Tibial nerve (tissue), 4 donors: ENCODE measurements at regions not wholly inside any gene's neighbourhood (a gene's known extent, or its start where the extent isn't known, plus 50 kb on each side); places are given as distances from the start of the nearest gene placed in this dataset.

Experiments
- DNase-seq, 2 donors: peaks; one replicate each; pipeline ENCODE4 v3.0.0-alpha.2; 2019; ENCODE audit warnings: low spot score in 2 of 2
- H3K27ac ChIP-seq, 4 donors: fragments of 200-600 bp; sonication (generic) in 3 of 4; one replicate each; pipeline ENCODE4 v1.5.1; 2017 to 2019; ENCODE audit warnings: mild to moderate bottlenecking in 1 of 4
- H3K27me3 ChIP-seq, 2 donors: fragments of 200-600 bp; sonication (generic) in 1 of 2; one replicate each; pipeline versions ENCODE4 v1.5.1 to v1.6.0; 2017 to 2019
- H3K36me3 ChIP-seq, 3 donors: fragments of 200-600 bp; sonication (generic); one replicate each; pipeline ENCODE4 v1.5.1; 2018 to 2019
- H3K4me1 ChIP-seq, 4 donors: fragments of 200-600 bp; sonication (generic) in 3 of 4; one replicate each; pipeline ENCODE4 v1.5.1; 2017 to 2019
- H3K4me3 ChIP-seq, 4 donors: fragments of 200-600 bp; sonication (generic) in 3 of 4; one replicate each; pipeline ENCODE4 v1.5.1; 2017 to 2019; ENCODE audit warnings: mild to moderate bottlenecking in 1 of 4, moderate library complexity in 1 of 4
- H3K9me3 ChIP-seq, 4 donors: fragments of 200-600 bp; sonication (generic) in 3 of 4; one replicate each; pipeline ENCODE4 v1.5.1; 2017 to 2019
- CTCF ChIP-seq, 5 experiments: fragments of 200-600 bp in 3 of 5; fragments of 450-650 bp in 2 of 5; sonication (generic) in 3 of 5; IDR thresholded peaks; one replicate each; pipeline ENCODE4 v1.5.1; 2016 to 2019; ENCODE audit warnings: antibody characterized with exemption in 5 of 5, mild to moderate bottlenecking in 3 of 5, moderate library complexity in 2 of 5
- EP300 ChIP-seq, 2 donors: sonication (generic); formaldehyde crosslinking; IDR thresholded peaks; one replicate each; pipeline ENCODE4 v1.6.1; 2017; ENCODE audit warnings: antibody characterized with exemption in 2 of 2, mild to moderate bottlenecking in 1 of 2
- POLR2A ChIP-seq, 2 donors: fragments of 450-650 bp; IDR thresholded peaks; one replicate each; pipeline ENCODE4 v1.6.1; 2017; ENCODE audit warnings: antibody characterized with exemption in 2 of 2, mild to moderate bottlenecking in 2 of 2, moderate library complexity in 2 of 2
- WGBS, 2 donors: methylation state at CpG; one replicate each; pipeline ENCODE4 v1.1.5; 2018; 5-methylcytosine and 5-hydroxymethylcytosine counted together

- WGBS, 2 donors = 60 to 81% methylated on average over 2 of the region's 2 CpGs
- H3K4me3 ChIP-seq = no peak overlapping the region
- DNase-seq = no peak
Measured at GRCh38 chr5:21219966-21220365, 1232.0 kb upstream of the CDH18 start.

GRCh38 chr5:21219251-21219650, 1231.3 kb upstream of the CDH18 start:
- 86 to 91% methylated on average over 1 of the region's 1 CpG for WGBS, 2 donors
- no peak overlapping the region for H3K27ac ChIP-seq
- TF ChIP-seq EP300 (IDR thresholded peaks at IDR 0.05) (no peak), POLR2A (IDR thresholded peaks at IDR 0.05) (no peak), CTCF (IDR thresholded peaks at IDR 0.05) (no peak)
- no peaks in the 10 kb centered on the region for H3K9me3 ChIP-seq
- no peak for DNase-seq
- H3K36me3 ChIP-seq = no peaks in the 10 kb centered on the region
- H3K27me3 ChIP-seq = no peaks in the 10 kb centered on the region
- no peaks in the 10 kb centered on the region for H3K4me1 ChIP-seq
- no peak overlapping the region for H3K4me3 ChIP-seq

More at GRCh38 chr5:21219966-21220365, 1232.0 kb upstream of the CDH18 start:
- Histone ChIP-seq H3K27ac (no peak overlapping the region), H3K9me3 (no peaks in the 10 kb centered on the region), H3K27me3 (no peaks in the 10 kb centered on the region), H3K4me1 (no peaks in the 10 kb centered on the region), H3K36me3 (no peaks in the 10 kb centered on the region)
- TF ChIP-seq EP300 (IDR thresholded peaks at IDR 0.05) = no peak

- Histone ChIP-seq H3K9me3 (no peaks in the 10 kb centered on the region), H3K27me3 (no peaks in the 10 kb centered on the region), H3K4me3 (no peak overlapping the region), H3K4me1 (no peaks in the 10 kb centered on the region), H3K27ac (no peak overlapping the region), H3K36me3 (no peaks in the 10 kb centered on the region)
- 37 to 48% methylated on average over 1 of the region's 1 CpG for WGBS, 2 donors
- no peak for DNase-seq
- no peak for TF ChIP-seq CTCF (IDR thresholded peaks at IDR 0.05)
Measured at GRCh38 chr5:21212026-21212425, 1224.0 kb upstream of the CDH18 start.

GRCh38 chr5:21209409-21209808, 1221.4 kb upstream of the CDH18 start:
- no peak for TF ChIP-seq EP300 (IDR thresholded peaks at IDR 0.05)
- TF ChIP-seq POLR2A (IDR thresholded peaks at IDR 0.05) = no peak
- TF ChIP-seq CTCF (IDR thresholded peaks at IDR 0.05) = no peak
- no peaks in the 10 kb centered on the region for H3K27me3 ChIP-seq
- no peak for DNase-seq
- H3K9me3 ChIP-seq = no peaks in the 10 kb centered on the region
- H3K27ac ChIP-seq = no peak overlapping the region
- 93 to 94% methylated on average over 2 of the region's 2 CpGs for WGBS, 2 donors
- H3K36me3 ChIP-seq = no peaks in the 10 kb centered on the region
- no peak overlapping the region for H3K4me3 ChIP-seq
- H3K4me1 ChIP-seq = no peaks in the 10 kb centered on the region

GRCh38 chr5:21199087-21199486, 1211.1 kb upstream of the CDH18 start:
- WGBS, 2 donors = 44 to 52% methylated on average over 2 of the region's 2 CpGs
- Histone ChIP-seq H3K36me3 (no peaks in the 10 kb centered on the region), H3K27me3 (no peaks in the 10 kb centered on the region)

More at GRCh38 chr5:21199087-21199486, 1211.1 kb upstream of the CDH18 start:
- Histone ChIP-seq H3K4me3 (no peak overlapping the region), H3K4me1 (no peaks in the 10 kb centered on the region), H3K27ac (no peak overlapping the region), H3K9me3 (no peaks in the 10 kb centered on the region)
- DNase-seq = no peak
- TF ChIP-seq POLR2A (IDR thresholded peaks at IDR 0.05) (no peak), CTCF (IDR thresholded peaks at IDR 0.05) (no peak), EP300 (IDR thresholded peaks at IDR 0.05) (no peak)
